GM18951 (cell line): ENCODE measurements at regions not wholly inside any gene's neighbourhood (a gene's known extent, or its start where the extent isn't known, plus 50 kb on each side); places are given as distances from the start of the nearest gene placed in this dataset.
"Not testable (repeated sequence)": the region's sequence is repeated elsewhere in the genome, so short reads cannot be mapped to it uniquely, and the experiment has no call there.

Source experiments
- POLR2A ChIP-seq: IDR thresholded peaks from 4 replicates; pipeline ENCODE4 v1.6.1; 2011; ENCODE audit warnings: mild to moderate bottlenecking; ENCODE audit not compliant: insufficient read length, insufficient read depth; ENCODE audit errors: extremely low read depth
- in situ Hi-C: fragments of 300-500 bp; cut with MboI; formaldehyde crosslinking; loops from one replicate; pipeline ENCODE4 v1.12.0; 2022; ENCODE audit warnings: low sequenced_read_pairs, mixed read lengths, inconsistent platforms; ENCODE audit not compliant: unreplicated experiment

DNA sequence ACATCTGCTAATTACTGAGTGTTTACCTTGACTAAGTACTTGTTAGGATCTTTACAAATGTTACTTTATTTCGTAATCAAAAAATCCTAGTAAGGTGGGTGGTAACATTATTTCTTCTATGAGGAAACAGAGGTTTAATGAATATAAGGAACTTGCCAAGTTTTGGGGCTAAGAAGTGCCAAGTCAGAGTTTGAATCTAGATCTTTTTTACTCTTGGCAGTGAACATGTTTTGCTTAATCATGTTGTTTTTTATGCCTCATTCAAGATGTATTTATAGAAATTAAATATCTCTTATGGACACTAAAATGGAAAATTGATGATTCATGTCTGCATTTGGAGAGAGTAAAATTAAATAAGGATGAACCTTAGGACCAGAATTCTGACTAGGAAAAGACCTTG, 393.7 kb downstream of the UTRN start:
- TF ChIP-seq POLR2A, result no peak
- in situ Hi-C loops, result no loop called here

DNA sequence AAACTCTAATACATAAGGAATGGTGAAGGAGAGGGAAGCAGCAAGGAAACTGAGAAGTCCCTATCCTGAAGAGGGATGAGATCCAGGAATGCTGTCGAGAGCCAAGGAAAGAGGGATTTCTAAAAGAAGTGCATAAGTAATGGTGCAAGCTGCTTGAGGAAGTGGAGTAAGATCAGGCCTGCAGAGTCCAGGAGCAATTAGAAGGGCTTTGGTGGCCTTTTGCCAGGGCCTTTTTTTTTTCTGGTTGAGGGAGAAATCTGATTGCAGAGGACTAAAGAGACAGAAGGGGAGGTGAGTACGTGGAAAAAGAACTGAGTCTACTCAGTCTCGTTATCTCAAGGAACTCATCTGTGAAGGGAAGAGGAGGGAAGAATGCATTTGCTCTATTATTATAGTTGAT, 396.2 kb downstream of the UTRN start:
- in situ Hi-C loops, result no loop called here
- no peak for TF ChIP-seq POLR2A

DNA sequence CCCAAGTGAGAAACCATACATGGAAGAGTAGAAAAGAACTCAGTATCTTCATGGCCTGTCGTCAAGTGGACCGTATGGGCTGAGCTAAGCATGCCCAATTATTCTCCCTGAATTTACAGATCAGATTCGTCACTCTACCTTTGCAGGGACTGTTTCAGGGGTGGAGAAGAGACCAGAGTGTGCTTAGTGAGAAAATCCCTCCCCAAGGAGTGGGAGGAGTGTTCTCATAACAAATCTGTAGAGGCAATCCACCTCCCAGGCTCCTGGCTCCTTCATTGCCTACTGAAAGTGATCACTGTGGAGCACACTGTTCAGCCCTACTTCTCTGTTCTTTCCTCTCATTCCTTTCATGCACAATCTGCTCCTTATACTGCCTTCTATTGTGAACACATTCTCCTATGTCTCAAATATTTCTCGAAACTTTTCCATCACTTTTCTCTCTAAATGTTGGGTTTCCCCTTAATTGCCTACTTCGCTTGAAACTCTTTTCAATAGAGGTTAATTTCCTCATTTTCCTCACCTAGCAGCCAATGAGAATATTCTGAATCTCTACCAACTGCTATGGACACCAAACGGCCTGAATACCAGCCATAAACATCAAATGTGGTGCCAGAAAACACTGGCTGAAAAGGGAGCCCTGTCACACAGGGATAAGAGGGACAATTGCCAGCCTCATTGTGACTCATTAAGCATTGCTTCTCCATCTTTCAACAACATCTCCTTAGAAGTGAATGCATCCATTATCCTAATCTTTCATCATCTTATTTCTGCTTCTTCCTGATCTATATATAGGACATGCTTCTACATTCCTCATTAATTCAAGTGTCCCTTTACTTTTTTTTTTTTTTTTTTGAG, 398.3 kb downstream of the UTRN start:
- in situ Hi-C loops, result no loop called here
- TF ChIP-seq POLR2A, result no peak

DNA sequence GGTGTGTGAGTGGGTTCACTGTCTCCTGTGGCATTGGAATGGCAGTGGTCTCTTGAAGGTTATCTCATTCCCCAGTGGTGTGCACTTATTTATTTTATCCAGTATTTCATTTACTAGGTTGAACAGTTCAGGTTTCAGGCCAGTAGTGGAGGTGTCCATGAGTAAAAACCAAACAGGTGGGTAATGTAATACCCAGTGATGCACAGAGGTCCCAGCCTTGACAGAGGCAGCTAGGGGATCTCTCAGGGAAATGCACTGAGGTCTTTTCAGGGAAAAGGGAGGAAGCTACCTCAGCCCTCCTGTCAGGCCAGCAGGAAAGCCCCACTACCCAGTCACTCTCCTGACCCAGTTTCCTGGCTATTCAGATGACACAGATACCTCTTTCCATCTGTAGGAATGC, 403.6 kb downstream of the UTRN start:
- in situ Hi-C loops, result no loop called here
- TF ChIP-seq POLR2A, result no peak

DNA sequence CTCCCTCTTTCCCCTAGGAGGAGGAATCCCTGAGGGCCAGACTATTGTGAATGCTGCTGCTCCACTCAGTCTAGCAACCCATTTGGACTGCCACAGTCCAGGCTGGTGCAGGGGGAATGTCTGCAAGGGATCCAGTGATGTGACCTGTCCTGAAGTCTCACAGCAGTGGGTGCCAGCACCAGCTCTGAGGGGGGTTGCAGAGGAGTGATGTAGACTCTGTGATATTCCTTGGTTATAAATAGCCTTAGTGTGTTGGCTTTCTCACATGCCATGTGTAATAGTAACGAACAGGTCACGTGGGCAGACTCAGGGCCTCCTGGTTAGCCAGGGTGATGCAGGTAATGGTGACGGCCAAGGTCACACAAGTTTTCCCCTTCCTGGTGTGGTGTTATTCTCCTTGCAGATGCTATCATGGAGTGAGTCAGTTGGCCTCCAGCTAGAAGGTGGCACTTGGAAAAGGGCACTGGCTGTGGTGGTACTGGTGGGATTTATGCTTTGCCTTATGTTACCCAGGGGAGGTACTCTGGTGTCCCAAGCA, 404.4 kb downstream of the UTRN start:
- in situ Hi-C loops, result no loop called here
- TF ChIP-seq POLR2A, result no peak

DNA sequence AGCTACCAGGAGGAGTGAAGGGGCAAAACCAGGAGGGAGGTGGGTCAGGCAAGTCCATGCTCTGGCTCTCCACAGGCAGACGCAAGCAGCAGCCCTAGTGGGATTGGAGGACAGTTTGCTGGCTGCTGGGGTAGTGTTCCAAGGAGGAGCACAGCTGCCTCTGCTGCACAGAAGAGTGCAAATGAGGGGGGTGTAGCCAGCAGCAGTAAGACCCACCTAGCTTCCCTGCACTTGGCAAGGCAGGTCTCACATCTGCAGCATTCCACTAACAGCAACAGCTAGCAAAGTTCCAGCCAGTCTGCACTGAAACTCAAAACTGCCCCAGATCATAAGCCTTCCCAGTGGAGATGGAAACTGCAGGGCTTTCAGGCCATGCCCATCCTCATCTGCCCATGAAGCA, 405.0 kb downstream of the UTRN start:
- in situ Hi-C loops, result no loop called here
- no peak for TF ChIP-seq POLR2A

DNA sequence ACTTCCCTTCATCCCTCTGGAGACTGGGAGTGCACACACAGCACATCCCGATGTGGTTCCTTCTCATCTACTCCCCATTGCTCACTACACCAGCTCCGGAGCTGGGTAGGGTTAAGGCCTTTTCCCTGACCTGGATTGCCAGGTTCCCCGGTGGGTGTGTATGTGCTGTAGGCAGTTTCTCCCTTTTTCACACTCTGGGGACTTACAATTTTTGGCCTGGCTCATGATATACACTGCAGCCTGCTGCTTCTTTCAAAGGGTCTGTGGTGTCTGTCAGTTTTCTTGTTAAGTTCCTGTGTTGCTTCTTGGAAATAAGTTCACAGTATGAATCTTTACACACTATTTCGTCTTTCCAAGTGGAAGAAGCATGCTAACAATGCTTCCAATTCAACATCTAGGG, 405.5 kb downstream of the UTRN start:
- no peak for TF ChIP-seq POLR2A
- in situ Hi-C loops, result no loop called here

DNA sequence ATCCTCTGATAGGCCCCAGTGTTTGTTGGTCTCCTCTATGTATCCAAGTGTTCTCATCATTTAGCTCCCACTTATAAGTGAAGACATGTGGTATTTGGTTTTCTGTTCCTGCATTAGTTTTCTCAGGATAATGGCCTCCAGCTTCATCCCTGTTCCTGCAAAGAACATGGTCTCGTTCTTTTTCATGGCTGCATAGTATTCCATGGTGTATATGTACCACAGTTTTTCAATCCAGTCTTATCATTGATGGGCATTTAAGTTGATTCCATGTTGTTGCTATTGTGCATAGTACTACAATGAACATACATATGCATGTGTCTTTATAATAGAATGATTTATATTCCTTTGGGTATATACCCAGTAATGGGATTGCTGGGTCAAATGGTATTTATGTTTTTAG, 406.9 kb downstream of the UTRN start:
- in situ Hi-C loops, result not testable (repeated sequence)

DNA sequence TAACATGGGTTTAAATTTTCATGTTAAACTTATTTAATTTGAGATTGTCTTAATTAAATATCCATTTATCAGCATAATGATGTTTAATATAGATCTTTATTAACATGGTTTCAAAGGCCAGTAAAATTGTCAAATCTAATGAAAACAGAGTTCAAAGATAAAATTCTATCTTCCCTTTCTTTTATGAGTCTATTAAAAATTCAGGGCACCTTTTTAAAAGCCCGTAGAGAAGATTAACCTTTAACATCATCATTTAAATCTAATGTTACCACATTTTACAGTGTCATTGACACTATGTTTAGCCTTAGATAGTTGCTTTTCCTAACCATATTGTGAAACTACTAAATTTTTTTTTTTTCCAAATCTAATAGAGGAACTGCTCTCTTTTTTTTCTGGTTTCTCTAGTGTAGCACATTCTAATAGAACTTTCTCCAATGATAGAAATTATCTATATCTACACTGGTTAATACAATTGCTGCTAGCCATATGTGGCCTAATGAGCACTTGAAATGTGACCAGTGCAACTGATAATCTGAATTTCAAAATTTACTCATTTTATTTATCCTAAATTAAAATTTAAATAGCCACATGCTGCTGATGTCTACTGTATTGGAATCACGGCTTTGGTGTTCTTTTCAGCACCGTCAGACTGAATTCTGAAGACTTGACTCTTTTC, 410.9 kb downstream of the UTRN start:
- in situ Hi-C loops, result no loop called here
- no peak for TF ChIP-seq POLR2A

DNA sequence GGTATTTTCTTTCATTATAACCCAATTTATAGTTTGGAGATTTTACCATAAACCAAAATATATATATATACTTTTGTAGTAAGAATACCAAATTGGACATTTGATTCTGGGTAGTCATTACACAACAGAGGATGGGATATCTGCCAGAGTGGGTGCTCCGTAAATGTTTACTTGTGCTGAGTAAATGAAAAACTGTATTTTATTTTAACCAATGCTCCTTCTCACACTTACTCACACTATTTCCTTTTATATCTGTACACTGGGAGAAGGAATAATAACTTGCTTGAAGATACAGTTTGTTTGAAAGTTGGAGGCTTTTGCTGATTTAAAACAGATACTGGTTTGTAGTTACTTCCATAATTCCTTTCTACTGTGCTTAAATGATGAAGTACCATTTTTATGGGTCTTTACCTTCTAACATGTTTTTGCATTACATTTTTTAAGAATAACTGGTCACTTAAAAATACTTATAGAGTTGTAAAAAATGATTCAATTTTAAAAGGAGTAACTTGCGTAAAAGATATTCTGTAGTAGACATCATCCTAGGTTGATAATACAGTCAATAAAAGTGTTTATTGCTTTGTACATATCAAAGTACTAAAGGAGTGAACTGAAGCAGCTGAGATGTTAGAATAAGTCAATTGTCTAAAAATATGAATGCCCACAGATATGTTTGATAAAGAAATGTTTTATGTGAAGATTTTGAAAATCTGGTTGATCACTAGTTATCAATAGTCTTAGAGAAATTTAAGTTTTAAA, 411.7 kb downstream of the UTRN start:
- no peak for TF ChIP-seq POLR2A
- in situ Hi-C loops, result no loop called here

DNA sequence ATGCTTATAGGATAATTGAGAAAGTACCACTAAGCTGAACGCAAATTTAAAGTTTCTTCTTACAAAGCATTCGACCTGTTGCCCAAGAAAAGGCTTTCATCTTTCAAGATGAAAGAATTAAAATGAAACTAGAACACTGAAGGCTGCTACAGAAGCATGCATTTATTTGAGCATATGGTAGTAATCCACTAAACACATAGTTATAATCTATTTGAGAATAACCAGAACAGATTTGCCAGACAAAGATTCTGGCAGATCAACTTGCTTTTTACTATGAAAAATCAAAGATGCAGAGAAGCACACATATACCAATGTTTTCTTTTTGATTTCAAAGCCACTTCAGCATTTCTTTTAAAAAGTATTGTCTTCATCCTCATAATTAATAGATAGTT, 412.2 kb downstream of the UTRN start:
- in situ Hi-C loops, result no loop called here
- TF ChIP-seq POLR2A, result no peak

DNA sequence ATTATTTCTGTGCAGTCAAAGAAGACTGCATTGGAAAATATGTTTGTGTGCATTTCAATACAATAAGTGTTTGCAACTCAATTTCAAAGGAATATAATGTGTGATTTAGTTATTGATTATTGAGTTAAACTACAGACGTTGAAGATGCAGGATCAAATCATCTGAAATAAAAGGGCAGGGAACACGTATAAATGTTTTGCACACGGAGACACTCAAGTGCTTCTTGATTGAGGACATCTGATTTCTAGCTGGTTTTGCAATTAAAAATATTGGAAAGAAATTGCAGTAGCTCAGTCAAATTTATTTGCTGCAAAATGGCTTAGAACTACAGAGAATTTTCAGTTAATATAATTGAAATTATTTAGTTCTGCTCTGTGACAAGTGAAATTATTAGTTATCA, 412.7 kb downstream of the UTRN start:
- in situ Hi-C loops, result no loop called here
- no peak for TF ChIP-seq POLR2A

DNA sequence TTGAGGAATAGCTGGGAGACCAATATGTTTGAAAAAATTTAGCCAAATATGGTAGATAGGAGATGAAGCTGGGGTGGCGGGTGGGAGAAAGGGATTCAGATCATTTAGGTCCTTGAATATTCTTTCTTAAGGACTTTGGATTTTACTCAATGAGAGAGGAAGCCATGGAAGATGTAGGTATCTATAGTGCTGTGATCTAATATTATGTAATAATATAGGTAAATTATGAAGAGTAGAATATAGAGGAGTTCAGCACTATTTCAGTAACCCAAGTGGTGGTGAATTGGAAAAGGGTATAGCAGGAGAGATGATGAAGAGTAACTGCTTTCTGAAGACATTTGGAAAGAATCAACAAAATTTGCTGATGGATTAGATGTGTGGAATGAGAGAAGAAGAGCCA, 417.6 kb downstream of the UTRN start:
- in situ Hi-C loops, result no loop called here
- no peak for TF ChIP-seq POLR2A

DNA sequence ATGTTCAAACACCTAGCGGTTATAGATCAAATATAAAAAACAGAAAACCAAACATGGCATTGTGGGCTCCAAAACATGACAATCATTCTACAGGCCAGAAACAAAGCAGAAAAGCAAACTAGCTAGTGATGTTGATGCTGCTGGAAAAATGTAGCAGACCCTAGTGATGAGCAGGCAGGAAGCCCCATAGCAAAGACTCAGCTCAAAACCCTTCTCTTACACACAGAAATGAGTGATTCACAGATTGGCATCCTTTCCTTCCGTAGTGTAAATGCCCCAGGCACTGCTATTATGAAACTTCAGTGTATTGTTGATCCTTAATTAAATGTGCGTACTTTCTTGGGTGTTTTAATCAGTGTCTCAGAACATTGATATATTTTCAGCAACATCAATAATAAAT, 425.1 kb downstream of the UTRN start:
- in situ Hi-C loops, result no loop called here

DNA sequence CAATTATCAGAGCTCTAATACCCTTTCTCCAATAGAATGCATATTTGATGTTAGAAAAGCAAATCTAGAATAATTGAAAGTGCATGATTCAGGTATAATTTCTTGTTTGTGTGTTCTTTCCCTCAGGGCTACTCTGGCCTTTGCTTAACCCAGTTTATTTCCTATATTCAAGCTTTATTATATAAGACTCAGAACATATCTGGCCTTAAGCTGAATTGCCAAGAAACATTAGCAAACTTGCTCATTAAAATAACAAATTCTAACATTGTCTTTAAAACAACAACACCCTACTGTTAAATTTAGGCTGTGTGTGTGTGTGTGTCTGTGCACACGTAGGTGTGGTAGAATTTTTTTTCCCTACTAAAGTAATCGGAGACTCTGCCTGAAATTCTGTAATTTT, 426.5 kb downstream of the UTRN start:
- in situ Hi-C loops, result no loop called here
- TF ChIP-seq POLR2A, result no peak

More for the DNA sequence above, 425.1 kb downstream of the UTRN start:
- TF ChIP-seq POLR2A, result no peak
